NCI-H1105 treated with DMSO at 0.1 percent for 48 hours (cell line): ENCODE measurements at regions not wholly inside any gene's neighbourhood (a gene's known extent, or its start where the extent isn't known, plus 50 kb on each side); places are given as distances from the start of the nearest gene placed in this dataset.

Source experiments
- DNase-seq: peaks from one replicate; lab custom pipeline; 2025; lab: John Stamatoyannopoulos, UW

GRCh38 chr9:12141422-12141821 lies 551.8 kb upstream of the TYRP1 start:
- no peak for DNase-seq

GRCh38 chr9:12155401-12156134 lies 537.6 kb upstream of the TYRP1 start:
- no peak for DNase-seq

GRCh38 chr9:12162181-12162815 lies 530.9 kb upstream of the TYRP1 start:
- DNase-seq: no peak

- DNase-seq: no peak
Observed at GRCh38 chr9:12163723-12164458, 529.3 kb upstream of the TYRP1 start.

- DNase-seq: no peak
Observed at GRCh38 chr9:12166518-12166917, 526.7 kb upstream of the TYRP1 start.

- no peak for DNase-seq
Observed at GRCh38 chr9:12170456-12170855, 522.7 kb upstream of the TYRP1 start.

- DNase-seq: no peak
Observed at GRCh38 chr9:12178634-12179033, 514.6 kb upstream of the TYRP1 start.

GRCh38 chr9:12182806-12183205 lies 510.4 kb upstream of the TYRP1 start:
- no peak for DNase-seq

- no peak for DNase-seq
Observed at GRCh38 chr9:12183321-12183720, 509.9 kb upstream of the TYRP1 start.

GRCh38 chr9:12185856-12186255 lies 507.3 kb upstream of the TYRP1 start:
- no peak for DNase-seq

GRCh38 chr9:12191630-12192029 lies 501.6 kb upstream of the TYRP1 start:
- no peak for DNase-seq

- no peak for DNase-seq
Observed at GRCh38 chr9:12194731-12195130, 498.5 kb upstream of the TYRP1 start.

GRCh38 chr9:12195456-12195855 lies 497.7 kb upstream of the TYRP1 start:
- DNase-seq: no peak

- DNase-seq: no peak
Observed at GRCh38 chr9:12204512-12204911, 488.7 kb upstream of the TYRP1 start.

- no peak for DNase-seq
Observed at GRCh38 chr9:12212860-12213259, 480.3 kb upstream of the TYRP1 start.

GRCh38 chr9:12221470-12221869 lies 471.7 kb upstream of the TYRP1 start:
- no peak for DNase-seq

- DNase-seq: no peak
Observed at GRCh38 chr9:12224449-12224848, 468.7 kb upstream of the TYRP1 start.

GRCh38 chr9:12230708-12231107 lies 462.5 kb upstream of the TYRP1 start:
- DNase-seq: no peak

GRCh38 chr9:12231832-12232231 lies 461.4 kb upstream of the TYRP1 start:
- no peak for DNase-seq

GRCh38 chr9:12232836-12233235 lies 460.3 kb upstream of the TYRP1 start:
- DNase-seq: no peak

- no peak for DNase-seq
Observed at GRCh38 chr9:12253941-12254340, 439.2 kb upstream of the TYRP1 start.

GRCh38 chr9:12266758-12267157 lies 426.4 kb upstream of the TYRP1 start:
- no peak for DNase-seq

GRCh38 chr9:12271421-12271891 lies 421.7 kb upstream of the TYRP1 start:
- DNase-seq: no peak
